HCT116 (cell line): ENCODE measurements at regions not wholly inside any gene's neighbourhood (a gene's known extent, or its start where the extent isn't known, plus 50 kb on each side); places are given as distances from the start of the nearest gene placed in this dataset.

ENCODE experiments used
- ATAC-seq: fragments of 200-7000 bp; cut with Tn5 transposase; 2 replicates; pipeline ENCODE4 v1.9.1; 2020; ENCODE audit warnings: mild to moderate bottlenecking, moderate library complexity
- BruUV-seq: library from RNA; stranded (reverse); fragments of 400-500 nt; replicated peaks from 2 replicates; lab custom pipeline; 2021; lab: Mats Ljungman, UMichigan
- CTCF ChIA-PET: fragments of 300-600 bp; sonication (Branson Sonifier 250); formaldehyde crosslinking; loops from one replicate; lab custom pipeline; 2021; ENCODE audit warnings: antibody characterized with exemption; lab: Charles Lee
- POLR2A ChIA-PET: fragments of 300-600, 350-600 bp; sonication (Branson Sonifier 250); formaldehyde crosslinking; loops from one replicate; lab custom pipeline; 2021; ENCODE audit warnings: antibody characterized with exemption; lab: Charles Lee
- RAD21 ChIA-PET, 2 experiments: fragments of 300-600 bp; sonication (Branson Sonifier 250); formaldehyde crosslinking; loops; one replicate each; lab custom pipeline; 2023; ENCODE audit warnings: low total read pairs in 2 of 2; ENCODE audit not compliant: uncharacterized antibody in 2 of 2, unreplicated experiment in 2 of 2, low non-redundant PET in 1 of 2; lab: Charles Lee
- DNase-seq: peaks from one replicate; pipeline ENCODE4 v3.0.0-alpha.2; 2010; ENCODE audit warnings: low read depth, low spot score
- H2AFZ ChIP-seq: fragments of 200-600 bp; shearing (Covaris generic), sonication (generic); 2 replicates; pipeline ENCODE4 v1.6.1; 2017; ENCODE audit warnings: low read depth, mixed run types, mixed read lengths, antibody characterized with exemption, low read length; ENCODE audit not compliant: poor library complexity, severe bottlenecking
- H3K27ac ChIP-seq: 2 replicates; pipeline ENCODE4 v1.5.1; 2012; ENCODE audit warnings: low read depth, low read length
- H3K27me3 ChIP-seq: fragments of 200-600 bp; sonication (generic); 2 replicates; pipeline ENCODE4 v1.6.1; 2016; ENCODE audit warnings: mixed run types, low read length, mixed read lengths; ENCODE audit not compliant: insufficient read depth
- H3K36me3 ChIP-seq, 2 experiments: fragments of 200-500 bp in 1 of 2; fragments of 200-600 bp in 1 of 2; sonication (Bioruptor generic) in 1 of 2; sonication (generic) in 1 of 2; 2 replicates each; pipeline versions ENCODE4 v1.5.1 to v1.6.1; 2014 to 2016; ENCODE audit warnings: low read length in 2 of 2, inconsistent platforms in 1 of 2, mixed read lengths in 1 of 2, mixed run types in 1 of 2; ENCODE audit not compliant: insufficient read depth in 2 of 2, control insufficient read depth in 1 of 2
- H3K4me1 ChIP-seq, 2 experiments: fragments of 200-600 bp in 1 of 2; sonication (generic) in 1 of 2; 2 replicates each; pipeline versions ENCODE4 v1.5.1 to v1.6.1; 2012 to 2017; ENCODE audit warnings: low read length in 2 of 2, inconsistent platforms in 1 of 2, mild to moderate bottlenecking in 1 of 2, mixed read lengths in 1 of 2, mixed run types in 1 of 2, moderate library complexity in 1 of 2; ENCODE audit not compliant: insufficient read depth in 2 of 2, control insufficient read depth in 1 of 2
- H3K4me2 ChIP-seq: fragments of 200-600 bp; sonication (generic); 2 replicates; pipeline ENCODE4 v1.6.1; 2017; ENCODE audit warnings: mixed run types, low read length, mixed read lengths
- H3K4me3 ChIP-seq, 2 experiments: fragments of 200-600 bp in 1 of 2; sonication (generic) in 1 of 2; replicated peaks in 1 of 2; 2 replicates each; pipeline ENCODE4 v1.5.1; 2011 to 2016; ENCODE audit warnings: low read length in 2 of 2, control low read depth in 1 of 2, low read depth in 1 of 2, mild to moderate bottlenecking in 1 of 2, mixed read lengths in 1 of 2, mixed run types in 1 of 2
- H3K79me2 ChIP-seq: fragments of 200-600 bp; sonication (generic); 2 replicates; pipeline ENCODE4 v1.6.1; 2017; ENCODE audit warnings: mild to moderate bottlenecking, mixed run types, low read length, moderate library complexity, mixed read lengths; ENCODE audit not compliant: insufficient read depth
- H3K9ac ChIP-seq: fragments of 200-600 bp; sonication (generic); 2 replicates; pipeline ENCODE4 v1.6.1; 2016; ENCODE audit warnings: low read length, mixed read lengths
- H3K9me2 ChIP-seq: fragments of 200-600 bp; sonication (generic), shearing (Covaris generic); 2 replicates; pipeline ENCODE4 v1.6.1; 2017; ENCODE audit warnings: mixed run types, mild to moderate bottlenecking, moderate library complexity; ENCODE audit not compliant: insufficient read depth
- H3K9me3 ChIP-seq, 2 experiments: fragments of 200-500 bp in 1 of 2; fragments of 200-600 bp in 1 of 2; sonication (Bioruptor generic) in 1 of 2; sonication (generic) in 1 of 2; 2 replicates each; pipeline ENCODE4 v1.6.1; 2014 to 2017; ENCODE audit warnings: low read length in 2 of 2, mixed read lengths in 2 of 2, inconsistent platforms in 1 of 2, low read depth in 1 of 2, mild to moderate bottlenecking in 1 of 2, mixed run types in 1 of 2, moderate library complexity in 1 of 2; ENCODE audit not compliant: control insufficient read depth in 1 of 2, insufficient read depth in 1 of 2
- H4K20me1 ChIP-seq: fragments of 200-600 bp; sonication (generic), shearing (Covaris generic); 2 replicates; pipeline ENCODE4 v1.6.1; 2017; ENCODE audit warnings: mixed run types, mild to moderate bottlenecking, moderate library complexity; ENCODE audit not compliant: insufficient read depth
- CEBPB ChIP-seq: IDR thresholded peaks from 2 replicates; pipeline ENCODE4 v1.6.1; 2012; ENCODE audit warnings: low read depth
- CTCF ChIP-seq, 3 experiments: fragments of 200-600 bp in 1 of 3; sonication (generic) in 1 of 3; IDR thresholded peaks in 2 of 3; conservative IDR thresholded peaks in 1 of 3; 2 replicates each; pipeline ENCODE4 v1.5.1; 2012 to 2017; ENCODE audit warnings: low read depth in 2 of 3, low read length in 2 of 3, antibody characterized with exemption in 1 of 3, borderline replicate concordance in 1 of 3, control low read depth in 1 of 3, mild to moderate bottlenecking in 1 of 3, mixed read lengths in 1 of 3, mixed run types in 1 of 3, moderate library complexity in 1 of 3; ENCODE audit not compliant: insufficient read depth in 1 of 3
- EGR1 ChIP-seq: IDR thresholded peaks from 2 replicates; pipeline ENCODE4 v1.6.1; 2012; ENCODE audit warnings: low read depth
- ELF1 ChIP-seq: IDR thresholded peaks from 2 replicates; pipeline ENCODE4 v1.6.1; 2012; ENCODE audit warnings: low read depth, borderline replicate concordance
- EZH2 ChIP-seq: fragments of 200-600 bp; sonication (generic); IDR thresholded peaks from 2 replicates; pipeline ENCODE4 v1.6.1; 2017; ENCODE audit warnings: antibody characterized with exemption, mixed run types
- EZH2phosphoT487 ChIP-seq: fragments of 200-600 bp; IDR thresholded peaks from 2 replicates; pipeline ENCODE4 v1.6.1; 2018; ENCODE audit warnings: antibody characterized with exemption, borderline replicate concordance
- MAX ChIP-seq: IDR thresholded peaks from 2 replicates; pipeline ENCODE4 v1.6.1; 2012
- POLR2A ChIP-seq: IDR thresholded peaks from 2 replicates; pipeline ENCODE4 v1.7.0; 2011; ENCODE audit warnings: borderline replicate concordance; ENCODE audit not compliant: insufficient read depth, insufficient read length; ENCODE audit errors: extremely low read depth
- POLR2AphosphoS5 ChIP-seq: IDR thresholded peaks from 2 replicates; pipeline ENCODE4 v1.6.1; 2011; ENCODE audit warnings: mild to moderate bottlenecking, low read depth, low read length, moderate library complexity
- REST ChIP-seq: IDR thresholded peaks from 2 replicates; pipeline ENCODE4 v1.6.1; 2012; ENCODE audit warnings: low read depth
- SP1 ChIP-seq: IDR thresholded peaks from 2 replicates; pipeline ENCODE4 v1.6.1; 2012; ENCODE audit warnings: low read depth
- SRF ChIP-seq: IDR thresholded peaks from 2 replicates; pipeline ENCODE4 v1.6.1; 2012; ENCODE audit warnings: low read depth
- TCF7L2 ChIP-seq: IDR thresholded peaks from 2 replicates; pipeline ENCODE4 v1.7.0; 2011; ENCODE audit warnings: borderline replicate concordance, inconsistent platforms; ENCODE audit not compliant: insufficient read depth, insufficient read length; ENCODE audit errors: extremely low read depth
- YY1 ChIP-seq: IDR thresholded peaks from 2 replicates; pipeline ENCODE4 v1.6.1; 2011; ENCODE audit warnings: low read length, low read depth, moderate library complexity, mild to moderate bottlenecking; ENCODE audit not compliant: insufficient replicate concordance; ENCODE audit errors: extremely low read depth
- ZFX ChIP-seq: fragments of 450-650 bp; IDR thresholded peaks from 2 replicates; pipeline ENCODE4 v1.6.1; 2017
- intact Hi-C: fragments of 100-400 bp; cut with micrococcal nuclease; formaldehyde crosslinking; loops from 2 replicates; pipeline ENCODE4 v1.10.0; 2022
- TF ChIP-seq, protein P1 (sequence below): IDR thresholded peaks from 2 replicates; pipeline ENCODE4 v1.6.1; 2012

DNA sequence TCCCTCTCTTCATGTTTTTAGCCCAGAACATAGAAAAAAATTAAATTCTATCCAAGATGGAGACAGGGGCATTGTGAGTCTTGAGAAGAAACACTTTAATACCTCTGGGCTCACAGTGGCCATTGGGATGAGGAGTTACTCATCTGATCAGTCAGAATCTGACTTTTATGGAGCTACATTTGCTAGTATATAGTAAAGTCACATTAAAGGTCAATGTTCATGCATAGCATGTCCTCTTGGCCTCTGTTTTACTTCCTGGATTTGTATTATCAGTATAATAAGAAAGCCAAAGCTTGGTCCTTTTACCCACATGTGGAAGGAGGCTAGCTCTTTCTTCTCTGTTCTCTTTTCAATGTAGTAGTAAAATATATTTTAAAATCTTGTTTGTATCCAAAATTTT, 93.6 kb upstream of the CNOT2 start:
- Histone ChIP-seq H3K36me3 (no peaks in the 10 kb centered on the region), H4K20me1 (no peaks in the 10 kb centered on the region), H3K4me3 (no peak overlapping the region), H2AFZ (no peak overlapping the region), H3K9ac (no peak overlapping the region), H3K9me2 (no peaks in the 10 kb centered on the region), H3K79me2 (no peaks in the 10 kb centered on the region), H3K27me3 (no peaks in the 10 kb centered on the region), H3K4me1 (no peaks in the 10 kb centered on the region), H3K27ac (no peak overlapping the region), H3K4me2 (no peak overlapping the region), H3K9me3 (0 out of 4 replicates have a peak, but pooled peaks cover 0 to 3% of the 10 kb centered on the region in 2 experiments)
- no peak for TF ChIP-seq MAX
- TF ChIP-seq POLR2A = no peak
- TF ChIP-seq ZFX = no peak
- TF ChIP-seq EGR1 = no peak
- TF ChIP-seq POLR2AphosphoS5 = no peak
- no peak for TF ChIP-seq TCF7L2
- no peak for TF ChIP-seq ELF1
- POLR2A ChIA-PET = no interaction called here
- DNase-seq (no peak), ATAC-seq (no peak)
- BruUV-seq = no TSS peak
- intact Hi-C loops = no loop called here
- CTCF ChIA-PET = no interaction called here
- RAD21 ChIA-PET = no interaction called here

- Histone ChIP-seq H3K4me1 (no peaks in the 10 kb centered on the region), H3K4me2 (no peak overlapping the region), H3K4me3 (no peak overlapping the region), H3K9me3 (0 out of 4 replicates have a peak, but pooled peaks cover 0 to 3% of the 10 kb centered on the region in 2 experiments), H3K27ac (no peak overlapping the region), H4K20me1 (no peaks in the 10 kb centered on the region), H3K36me3 (no peaks in the 10 kb centered on the region), H3K9me2 (no peaks in the 10 kb centered on the region), H2AFZ (no peak overlapping the region), H3K79me2 (no peaks in the 10 kb centered on the region), H3K27me3 (no peaks in the 10 kb centered on the region), H3K9ac (no peak overlapping the region)
- ChIA-PET POLR2A (no interaction called here), CTCF (no interaction called here), RAD21 (no interaction called here)
- DNase-seq (no peak), ATAC-seq (no peak)
- no TSS peak for BruUV-seq
- intact Hi-C loops = no loop called here
- no peak for TF ChIP-seq CTCF (IDR thresholded peaks at IDR 0.05 in 2 of 3, conservative IDR thresholded peaks at IDR 0.05 in 1 of 3; ENCODE audit: borderline replicate concordance in 1 of 3, insufficient read depth in 1 of 3, low read depth in 2 of 3, low read length in 2 of 3)
- TF ChIP-seq EZH2 = no peak
- no peak for TF ChIP-seq CEBPB
- no peak for TF ChIP-seq SP1
- TF ChIP-seq EZH2phosphoT487 = no peak
- TF ChIP-seq, protein P1, sequence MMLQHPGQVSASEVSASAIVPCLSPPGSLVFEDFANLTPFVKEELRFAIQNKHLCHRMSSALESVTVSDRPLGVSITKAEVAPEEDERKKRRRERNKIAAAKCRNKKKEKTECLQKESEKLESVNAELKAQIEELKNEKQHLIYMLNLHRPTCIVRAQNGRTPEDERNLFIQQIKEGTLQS = no peak
- TF ChIP-seq ZFX = no peak
- TF ChIP-seq SRF = no peak
- no peak for TF ChIP-seq MAX
- TF ChIP-seq POLR2A = no peak
- no peak for TF ChIP-seq YY1
- no peak for TF ChIP-seq REST
Measured at GRCh38 chr12:70150230-70150629, 93.0 kb upstream of the CNOT2 start.
